ENCODE measurements at regions not wholly inside any gene's neighbourhood (a gene's known extent, or its start where the extent isn't known, plus 50 kb on each side); places are given as distances from the start of the nearest gene placed in this dataset.

DNA sequence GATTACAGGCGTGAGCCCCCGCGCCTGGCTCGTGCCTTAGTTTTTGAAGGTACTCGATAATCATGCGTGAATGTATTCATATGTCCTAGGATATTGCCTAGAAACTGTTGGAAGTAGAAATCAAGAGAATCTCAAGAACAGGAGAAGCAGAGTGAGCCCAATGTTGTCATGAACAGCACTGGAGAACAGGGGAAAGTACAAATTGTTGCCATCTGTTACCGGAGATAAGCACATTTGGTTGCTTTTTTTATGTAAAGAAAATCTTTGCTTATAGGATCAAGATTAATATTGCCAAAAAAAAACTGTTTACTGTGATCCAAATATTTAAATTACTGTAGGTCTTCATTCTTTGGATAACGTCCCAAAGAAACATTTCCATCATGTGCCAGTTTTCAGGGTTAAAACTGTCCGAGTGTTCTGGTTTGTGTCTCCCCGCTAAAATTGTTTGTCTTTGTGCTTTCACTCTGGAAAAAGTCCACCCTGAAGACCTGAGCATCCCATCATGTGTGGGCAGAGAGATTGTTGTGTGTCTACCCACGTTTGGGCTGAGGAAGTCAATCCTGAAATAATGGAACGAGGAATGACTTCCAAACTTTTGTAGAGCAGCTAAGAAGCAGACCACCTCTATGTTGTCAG is 95.7 kb upstream of the CELF2 start:
- TF ChIP-seq, protein P1, sequence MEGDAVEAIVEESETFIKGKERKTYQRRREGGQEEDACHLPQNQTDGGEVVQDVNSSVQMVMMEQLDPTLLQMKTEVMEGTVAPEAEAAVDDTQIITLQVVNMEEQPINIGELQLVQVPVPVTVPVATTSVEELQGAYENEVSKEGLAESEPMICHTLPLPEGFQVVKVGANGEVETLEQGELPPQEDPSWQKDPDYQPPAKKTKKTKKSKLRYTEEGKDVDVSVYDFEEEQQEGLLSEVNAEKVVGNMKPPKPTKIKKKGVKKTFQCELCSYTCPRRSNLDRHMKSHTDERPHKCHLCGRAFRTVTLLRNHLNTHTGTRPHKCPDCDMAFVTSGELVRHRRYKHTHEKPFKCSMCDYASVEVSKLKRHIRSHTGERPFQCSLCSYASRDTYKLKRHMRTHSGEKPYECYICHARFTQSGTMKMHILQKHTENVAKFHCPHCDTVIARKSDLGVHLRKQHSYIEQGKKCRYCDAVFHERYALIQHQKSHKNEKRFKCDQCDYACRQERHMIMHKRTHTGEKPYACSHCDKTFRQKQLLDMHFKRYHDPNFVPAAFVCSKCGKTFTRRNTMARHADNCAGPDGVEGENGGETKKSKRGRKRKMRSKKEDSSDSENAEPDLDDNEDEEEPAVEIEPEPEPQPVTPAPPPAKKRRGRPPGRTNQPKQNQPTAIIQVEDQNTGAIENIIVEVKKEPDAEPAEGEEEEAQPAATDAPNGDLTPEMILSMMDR (IDR thresholded peaks at IDR 0.05), result no peak
- TF ChIP-seq POLR2A (IDR thresholded peaks at IDR 0.05), result no peak
- TF ChIP-seq POLR2AphosphoS5 (IDR thresholded peaks at IDR 0.05), result no peak
